Left lung (tissue), 4 donors: ENCODE measurements at regions not wholly inside any gene's neighbourhood (a gene's known extent, or its start where the extent isn't known, plus 50 kb on each side); places are given as distances from the start of the nearest gene placed in this dataset.

Experiments used
- ATAC-seq: fragments of 200-7000 bp; cut with Tn5 transposase; one replicate; pipeline ENCODE4 v1.9.1; 2020; ENCODE audit warnings: moderate library complexity
- DNase-seq, 4 donors: peaks; one replicate each; pipeline ENCODE4 v3.0.0-alpha.2; 2013 to 2020
- H3K27ac ChIP-seq, 2 donors: fragments of 200-600 bp; sonication (generic) in 1 of 2; one replicate each; pipeline versions ENCODE4 v1.5.0 to v1.8.0; 2020 to 2021
- H3K27me3 ChIP-seq, 2 donors: fragments of 200-600 bp; sonication (generic) in 1 of 2; one replicate each; pipeline versions ENCODE4 v1.5.0 to v1.8.0; 2020 to 2021
- H3K36me3 ChIP-seq, 2 donors: fragments of 200-600 bp; sonication (generic) in 1 of 2; one replicate each; pipeline versions ENCODE4 v1.5.0 to v1.8.0; 2020 to 2021
- H3K4me1 ChIP-seq, 2 donors: fragments of 200-600 bp; one replicate each; pipeline ENCODE4 v1.8.0; 2021
- H3K4me3 ChIP-seq, 2 donors: fragments of 200-600 bp; sonication (generic) in 1 of 2; one replicate each; pipeline versions ENCODE4 v1.5.0 to v1.8.0; 2020 to 2021; ENCODE audit warnings: mild to moderate bottlenecking in 1 of 2
- H3K9me3 ChIP-seq, 2 donors: fragments of 200-600 bp; sonication (generic) in 1 of 2; one replicate each; pipeline versions ENCODE4 v1.5.0 to v1.8.0; 2020 to 2021
- CTCF ChIP-seq, 2 donors: fragments of 200-600 bp; sonication (generic) in 1 of 2; IDR thresholded peaks; one replicate each; pipeline versions ENCODE4 v1.5.0 to v1.8.0; 2021; ENCODE audit warnings: antibody characterized with exemption in 2 of 2
- intact Hi-C, 2 donors: fragments of 100-400 bp; cut with DNase I; formaldehyde crosslinking; loops; one replicate each; pipeline versions ENCODE4 v1.11.2 to v1.14.2; 2022
- donor health status: DM: no; HTN: yes; CAD: no.
- donor health status: DM: no; HTN: no; CAD: no.

GRCh38 chr6:68238097-68238601 lies 396.9 kb upstream of the ADGRB3 start:
- DNase-seq: no peak
- Histone ChIP-seq H3K4me1 (no peaks in the 10 kb centered on the region), H3K36me3 (no peaks in the 10 kb centered on the region), H3K27me3 (no peaks in the 10 kb centered on the region), H3K4me3 (no peak overlapping the region), H3K27ac (no peak overlapping the region), H3K9me3 (no peaks in the 10 kb centered on the region)
- TF ChIP-seq CTCF (IDR thresholded peaks at IDR 0.05): no peak
- intact Hi-C loops: no loop called here
- ATAC-seq: peak; percentile 77

GRCh38 chr6:68237205-68237604 lies 397.9 kb upstream of the ADGRB3 start:
- Histone ChIP-seq H3K4me3 (no peak overlapping the region), H3K4me1 (no peaks in the 10 kb centered on the region), H3K9me3 (no peaks in the 10 kb centered on the region), H3K27ac (no peak overlapping the region), H3K36me3 (no peaks in the 10 kb centered on the region), H3K27me3 (no peaks in the 10 kb centered on the region)
- no peak for DNase-seq
- intact Hi-C loops: no loop called here
- ATAC-seq: peak; percentile 69
- no peak for TF ChIP-seq CTCF (IDR thresholded peaks at IDR 0.05)

GRCh38 chr6:68235326-68235784 lies 399.7 kb upstream of the ADGRB3 start:
- no peak for DNase-seq
- no peak overlapping the region for H3K4me3 ChIP-seq
- ATAC-seq: no peak
- no peaks in the 10 kb centered on the region for H3K4me1 ChIP-seq
- TF ChIP-seq CTCF (IDR thresholded peaks at IDR 0.05): no peak
- no peaks in the 10 kb centered on the region for H3K36me3 ChIP-seq
- no peaks in the 10 kb centered on the region for H3K9me3 ChIP-seq
- intact Hi-C loops: no loop called here
- no peaks in the 10 kb centered on the region for H3K27me3 ChIP-seq
- H3K27ac ChIP-seq: no peak overlapping the region

- Histone ChIP-seq H3K4me3 (no peak overlapping the region), H3K36me3 (no peaks in the 10 kb centered on the region), H3K27me3 (no peaks in the 10 kb centered on the region), H3K4me1 (no peaks in the 10 kb centered on the region), H3K27ac (no peak overlapping the region), H3K9me3 (no peaks in the 10 kb centered on the region)
- ATAC-seq (no peak), DNase-seq (no peak)
- intact Hi-C loops: no loop called here
- no peak for TF ChIP-seq CTCF (IDR thresholded peaks at IDR 0.05)
These were observed 401.5 kb upstream of the ADGRB3 start for GRCh38 chr6:68233623-68234022.

- Histone ChIP-seq H3K4me1 (no peaks in the 10 kb centered on the region), H3K27ac (no peak overlapping the region), H3K4me3 (no peak overlapping the region), H3K36me3 (no peaks in the 10 kb centered on the region), H3K9me3 (no peaks in the 10 kb centered on the region), H3K27me3 (no peaks in the 10 kb centered on the region)
- no peak for TF ChIP-seq CTCF (IDR thresholded peaks at IDR 0.05)
- no peak for DNase-seq
- intact Hi-C loops: no loop called here
- ATAC-seq: no peak
These were observed 405.5 kb upstream of the ADGRB3 start for GRCh38 chr6:68229566-68229965.
